Uterus (tissue), 2 donors: ENCODE measurements at regions not wholly inside any gene's neighbourhood (a gene's known extent, or its start where the extent isn't known, plus 50 kb on each side); places are given as distances from the start of the nearest gene placed in this dataset.

Experiments
- CTCF ChIP-seq, 4 experiments: fragments of 200-600 bp in 2 of 4; fragments of 450-650 bp in 2 of 4; sonication (generic) in 2 of 4; IDR thresholded peaks; one replicate each; pipeline ENCODE4 v1.5.1; 2016 to 2019; ENCODE audit warnings: antibody characterized with exemption in 4 of 4, mild to moderate bottlenecking in 2 of 4, moderate library complexity in 1 of 4
- POLR2A ChIP-seq, 2 donors: fragments of 450-650 bp; IDR thresholded peaks; one replicate each; pipeline ENCODE4 v1.6.1; 2016; ENCODE audit warnings: antibody characterized with exemption in 2 of 2, mild to moderate bottlenecking in 1 of 2, moderate library complexity in 1 of 2

DNA sequence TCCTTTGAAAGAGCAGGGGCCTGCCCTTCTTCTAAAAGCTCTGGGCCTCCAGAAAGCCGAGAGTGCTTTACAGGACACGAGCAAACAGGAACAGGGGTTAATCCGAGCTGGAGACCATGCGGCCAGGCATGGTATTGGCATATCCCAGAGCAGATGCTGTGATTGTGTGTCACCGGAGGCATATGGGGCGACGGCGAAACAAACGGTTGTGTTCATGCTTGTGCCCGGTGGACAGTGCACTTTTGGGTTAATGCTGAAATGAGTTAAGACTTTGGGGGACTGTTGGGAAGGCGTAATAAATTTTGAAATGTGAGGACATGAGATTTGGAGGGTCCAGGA is 1088.7 kb upstream of the DEFB115 start:
- TF ChIP-seq CTCF (IDR thresholded peaks at IDR 0.05) (no peak), POLR2A (IDR thresholded peaks at IDR 0.05) (no peak)
